ENCODE measurements at regions not wholly inside any gene's neighbourhood (a gene's known extent, or its start where the extent isn't known, plus 50 kb on each side); places are given as distances from the start of the nearest gene placed in this dataset.

GRCh38 chr18:21998486-21998885 is 170.9 kb upstream of the GATA6 start:
- Histone ChIP-seq H4K20me1 (ENCODE audit: control insufficient read depth, insufficient read depth) (no peaks in the 10 kb centered on the region), H3K36me3 (ENCODE audit: control insufficient read depth in 2 of 2, insufficient read depth in 2 of 2, low read length in 1 of 2) (no peaks in the 10 kb centered on the region), H3K9me3 (replicated peaks; ENCODE audit: control insufficient read depth, insufficient read depth, low read length) (no peaks in the 10 kb centered on the region), H3K4me1 (ENCODE audit: control insufficient read depth, insufficient read depth, low read length) (no peaks in the 10 kb centered on the region), H3K9ac (ENCODE audit: control insufficient read depth, insufficient read depth, low read length) (no peak overlapping the region), H3K27ac (ENCODE audit: control insufficient read depth, insufficient read depth) (no peak overlapping the region), H3K4me3 (no peak overlapping the region), H3K4me2 (ENCODE audit: control insufficient read depth, insufficient read depth) (no peak overlapping the region), H3K27me3 (replicated peaks in 1 of 2; ENCODE audit: control insufficient read depth in 2 of 2, insufficient read depth in 2 of 2, low read length in 1 of 2) (no peaks in the 10 kb centered on the region), H2AFZ (ENCODE audit: control insufficient read depth, low read depth, low read length) (no peak overlapping the region), H3K79me2 (ENCODE audit: control insufficient read depth, insufficient read depth, low read length) (no peaks in the 10 kb centered on the region)
- no TSS peak for BruUV-seq (replicated peaks)
- ChIA-PET POLR2A (interaction anchor here (0.5 kb wide), 1 partner anchor 16 kb away, joined by 3 read pairs; no protein-coding TSS in a partner anchor), CTCF (interaction anchor here (0.9 to 2.3 kb wide), 6 partner anchors 10 to 705 kb away, joined by 3 to 7 read pairs (median 6); no protein-coding TSS in a partner anchor), SMC1A (ENCODE audit: uncharacterized antibody, unreplicated experiment) (interaction anchor here (1.9 to 3.2 kb wide), 2 partner anchors 15 to 564 kb away, joined by 4 to 11 read pairs; no protein-coding TSS in a partner anchor), RAD21 (ENCODE audit: unreplicated experiment) (interaction anchor here (0.6 kb wide), 1 partner anchor 928 kb away, joined by 3 read pairs; no protein-coding TSS in a partner anchor)
- WGBS (ENCODE audit: insufficient coverage, insufficient replicate concordance, low lambda C conversion rate, missing lambda C conversion rate), result 52% methylated on average over 9 of the region's 9 CpGs
- TF ChIP-seq BCLAF1 (IDR thresholded peaks at IDR 0.05) (no peak), MLLT1 (IDR thresholded peaks at IDR 0.05) (no peak), CEBPB (IDR thresholded peaks at IDR 0.05; ENCODE audit: borderline replicate concordance in 1 of 2, low read depth in 2 of 2, low read length in 2 of 2) (no peak), MEF2A (IDR thresholded peaks at IDR 0.05; ENCODE audit: insufficient read depth, low read depth, low read length) (no peak), USF2 (IDR thresholded peaks at IDR 0.05; ENCODE audit: borderline replicate concordance, low read depth, low read length) (no peak), EGR1 (IDR thresholded peaks at IDR 0.05; ENCODE audit: borderline replicate concordance in 1 of 2, low read depth in 2 of 2, low read length in 2 of 2) (no peak), ZZZ3 (IDR thresholded peaks at IDR 0.05; ENCODE audit: control insufficient read depth, insufficient read length, low read depth) (no peak), MYB (IDR thresholded peaks at IDR 0.05; ENCODE audit: borderline replicate concordance, low read depth, low read length) (no peak), RCOR1 (conservative IDR thresholded peaks at IDR 0.05; ENCODE audit: low read depth, low read length) (no peak), BACH1 (IDR thresholded peaks at IDR 0.05; ENCODE audit: borderline replicate concordance) (no peak), POLR2AphosphoS2 (IDR thresholded peaks at IDR 0.05; ENCODE audit: low read depth, low read length) (no peak), TAF1 (IDR thresholded peaks at IDR 0.05; ENCODE audit: borderline replicate concordance, low read depth, low read length) (no peak), STAT1 (conservative IDR thresholded peaks at IDR 0.05) (no peak), SREBF2 (IDR thresholded peaks at IDR 0.05; ENCODE audit: low read length) (no peak), CBX3 (IDR thresholded peaks at IDR 0.05; ENCODE audit: borderline replicate concordance, low read depth) (no peak)
- FAIRE-seq (no peak), DNase-seq (ENCODE audit: low read depth, low spot score) (no peak), ATAC-seq (no peak)
- intact Hi-C loops (cut with micrococcal nuclease; ENCODE audit: unreplicated experiment) (loop anchor here (2.0 to 10.0 kb wide), 2 partner anchors 564 to 706 kb away; no protein-coding TSS in a partner anchor), in situ Hi-C loops (cut with MboI) (loop anchor here (10.0 kb wide), 2 partner anchors 566 to 706 kb away; no protein-coding TSS in a partner anchor)
